ENCODE measurements at regions not wholly inside any gene's neighbourhood (a gene's known extent, or its start where the extent isn't known, plus 50 kb on each side); places are given as distances from the start of the nearest gene placed in this dataset.

GRCh38 chr15:46383978-46384377 is 749.1 kb downstream of the SQOR start:
- TF ChIP-seq, protein P1, sequence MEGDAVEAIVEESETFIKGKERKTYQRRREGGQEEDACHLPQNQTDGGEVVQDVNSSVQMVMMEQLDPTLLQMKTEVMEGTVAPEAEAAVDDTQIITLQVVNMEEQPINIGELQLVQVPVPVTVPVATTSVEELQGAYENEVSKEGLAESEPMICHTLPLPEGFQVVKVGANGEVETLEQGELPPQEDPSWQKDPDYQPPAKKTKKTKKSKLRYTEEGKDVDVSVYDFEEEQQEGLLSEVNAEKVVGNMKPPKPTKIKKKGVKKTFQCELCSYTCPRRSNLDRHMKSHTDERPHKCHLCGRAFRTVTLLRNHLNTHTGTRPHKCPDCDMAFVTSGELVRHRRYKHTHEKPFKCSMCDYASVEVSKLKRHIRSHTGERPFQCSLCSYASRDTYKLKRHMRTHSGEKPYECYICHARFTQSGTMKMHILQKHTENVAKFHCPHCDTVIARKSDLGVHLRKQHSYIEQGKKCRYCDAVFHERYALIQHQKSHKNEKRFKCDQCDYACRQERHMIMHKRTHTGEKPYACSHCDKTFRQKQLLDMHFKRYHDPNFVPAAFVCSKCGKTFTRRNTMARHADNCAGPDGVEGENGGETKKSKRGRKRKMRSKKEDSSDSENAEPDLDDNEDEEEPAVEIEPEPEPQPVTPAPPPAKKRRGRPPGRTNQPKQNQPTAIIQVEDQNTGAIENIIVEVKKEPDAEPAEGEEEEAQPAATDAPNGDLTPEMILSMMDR (IDR thresholded peaks at IDR 0.05; ENCODE audit: insufficient read depth, low read depth, low read length) = no peak
- TF ChIP-seq EZH2 (IDR thresholded peaks at IDR 0.05; ENCODE audit: insufficient read depth, low read length) = no peak

Measured in astrocyte (in vitro differentiated cells and primary cell).